ENCODE measurements at regions not wholly inside any gene's neighbourhood (a gene's known extent, or its start where the extent isn't known, plus 50 kb on each side); places are given as distances from the start of the nearest gene placed in this dataset.

- no peak for DNase-seq
Observed at GRCh38 chr7:39890411-39890810, 59.6 kb upstream of the CDK13 start.

- DNase-seq: no peak
Observed at GRCh38 chr7:39891894-39892293, 58.2 kb upstream of the CDK13 start.

- no peak for DNase-seq
Observed at GRCh38 chr7:39892361-39892760, 57.7 kb upstream of the CDK13 start.

- no peak for DNase-seq
Observed at GRCh38 chr7:39894904-39895303, 55.2 kb upstream of the CDK13 start.

- no peak for DNase-seq
Observed at GRCh38 chr7:39896840-39897239, 53.2 kb upstream of the CDK13 start.

GRCh38 chr7:39898867-39899266, 51.2 kb upstream of the CDK13 start:
- no peak for DNase-seq
